ENCODE measurements at regions not wholly inside any gene's neighbourhood (a gene's known extent, or its start where the extent isn't known, plus 50 kb on each side); places are given as distances from the start of the nearest gene placed in this dataset.

DNA sequence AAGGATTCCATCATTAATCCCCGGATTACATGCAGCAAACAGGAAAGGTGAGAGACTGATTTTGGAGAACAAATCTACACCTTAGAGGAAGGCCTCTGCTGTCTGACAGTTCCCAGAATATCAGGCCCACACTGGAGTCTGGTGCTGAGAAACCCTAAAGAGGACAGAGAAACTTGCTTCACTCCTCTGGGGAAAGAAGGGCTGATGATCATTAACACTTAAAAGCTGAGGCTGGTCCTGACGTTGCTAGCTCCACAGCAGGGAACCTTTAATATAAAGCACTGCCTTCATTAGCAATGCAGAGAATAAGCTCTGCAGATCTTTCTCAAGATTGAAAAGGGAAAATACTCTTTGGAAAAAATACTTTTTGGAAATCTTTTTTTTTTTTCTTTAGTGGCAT, 1472.4 kb upstream of the GOT2 start:
- TF ChIP-seq REST (IDR thresholded peaks at IDR 0.05; ENCODE audit: unreplicated experiment) (no peak), CTCF (conservative IDR thresholded peaks at IDR 0.05; ENCODE audit: low read depth in 2 of 2) (no peak), NANOG (IDR thresholded peaks at IDR 0.05; ENCODE audit: borderline replicate concordance) (no peak), EZH2 (IDR thresholded peaks at IDR 0.05; ENCODE audit: low read depth, unreplicated experiment) (no peak), ETS1 (IDR thresholded peaks at IDR 0.05) (no peak), EZH2phosphoT487 (IDR thresholded peaks at IDR 0.05; ENCODE audit: unreplicated experiment) (no peak), ZNF331 (CRISPR knock-in tag; IDR thresholded peaks at IDR 0.05; ENCODE audit: low read depth) (no peak), CREB1 (CRISPR knock-in tag; IDR thresholded peaks at IDR 0.05; ENCODE audit: low read depth) (no peak), POLR2AphosphoS5 (IDR thresholded peaks at IDR 0.05; ENCODE audit: low read depth) (no peak), JUNB (IDR thresholded peaks at IDR 0.05; ENCODE audit: unreplicated experiment) (no peak), ZNF114 (CRISPR knock-in tag; IDR thresholded peaks at IDR 0.05) (no peak)
- TF ChIP-seq, protein P1, sequence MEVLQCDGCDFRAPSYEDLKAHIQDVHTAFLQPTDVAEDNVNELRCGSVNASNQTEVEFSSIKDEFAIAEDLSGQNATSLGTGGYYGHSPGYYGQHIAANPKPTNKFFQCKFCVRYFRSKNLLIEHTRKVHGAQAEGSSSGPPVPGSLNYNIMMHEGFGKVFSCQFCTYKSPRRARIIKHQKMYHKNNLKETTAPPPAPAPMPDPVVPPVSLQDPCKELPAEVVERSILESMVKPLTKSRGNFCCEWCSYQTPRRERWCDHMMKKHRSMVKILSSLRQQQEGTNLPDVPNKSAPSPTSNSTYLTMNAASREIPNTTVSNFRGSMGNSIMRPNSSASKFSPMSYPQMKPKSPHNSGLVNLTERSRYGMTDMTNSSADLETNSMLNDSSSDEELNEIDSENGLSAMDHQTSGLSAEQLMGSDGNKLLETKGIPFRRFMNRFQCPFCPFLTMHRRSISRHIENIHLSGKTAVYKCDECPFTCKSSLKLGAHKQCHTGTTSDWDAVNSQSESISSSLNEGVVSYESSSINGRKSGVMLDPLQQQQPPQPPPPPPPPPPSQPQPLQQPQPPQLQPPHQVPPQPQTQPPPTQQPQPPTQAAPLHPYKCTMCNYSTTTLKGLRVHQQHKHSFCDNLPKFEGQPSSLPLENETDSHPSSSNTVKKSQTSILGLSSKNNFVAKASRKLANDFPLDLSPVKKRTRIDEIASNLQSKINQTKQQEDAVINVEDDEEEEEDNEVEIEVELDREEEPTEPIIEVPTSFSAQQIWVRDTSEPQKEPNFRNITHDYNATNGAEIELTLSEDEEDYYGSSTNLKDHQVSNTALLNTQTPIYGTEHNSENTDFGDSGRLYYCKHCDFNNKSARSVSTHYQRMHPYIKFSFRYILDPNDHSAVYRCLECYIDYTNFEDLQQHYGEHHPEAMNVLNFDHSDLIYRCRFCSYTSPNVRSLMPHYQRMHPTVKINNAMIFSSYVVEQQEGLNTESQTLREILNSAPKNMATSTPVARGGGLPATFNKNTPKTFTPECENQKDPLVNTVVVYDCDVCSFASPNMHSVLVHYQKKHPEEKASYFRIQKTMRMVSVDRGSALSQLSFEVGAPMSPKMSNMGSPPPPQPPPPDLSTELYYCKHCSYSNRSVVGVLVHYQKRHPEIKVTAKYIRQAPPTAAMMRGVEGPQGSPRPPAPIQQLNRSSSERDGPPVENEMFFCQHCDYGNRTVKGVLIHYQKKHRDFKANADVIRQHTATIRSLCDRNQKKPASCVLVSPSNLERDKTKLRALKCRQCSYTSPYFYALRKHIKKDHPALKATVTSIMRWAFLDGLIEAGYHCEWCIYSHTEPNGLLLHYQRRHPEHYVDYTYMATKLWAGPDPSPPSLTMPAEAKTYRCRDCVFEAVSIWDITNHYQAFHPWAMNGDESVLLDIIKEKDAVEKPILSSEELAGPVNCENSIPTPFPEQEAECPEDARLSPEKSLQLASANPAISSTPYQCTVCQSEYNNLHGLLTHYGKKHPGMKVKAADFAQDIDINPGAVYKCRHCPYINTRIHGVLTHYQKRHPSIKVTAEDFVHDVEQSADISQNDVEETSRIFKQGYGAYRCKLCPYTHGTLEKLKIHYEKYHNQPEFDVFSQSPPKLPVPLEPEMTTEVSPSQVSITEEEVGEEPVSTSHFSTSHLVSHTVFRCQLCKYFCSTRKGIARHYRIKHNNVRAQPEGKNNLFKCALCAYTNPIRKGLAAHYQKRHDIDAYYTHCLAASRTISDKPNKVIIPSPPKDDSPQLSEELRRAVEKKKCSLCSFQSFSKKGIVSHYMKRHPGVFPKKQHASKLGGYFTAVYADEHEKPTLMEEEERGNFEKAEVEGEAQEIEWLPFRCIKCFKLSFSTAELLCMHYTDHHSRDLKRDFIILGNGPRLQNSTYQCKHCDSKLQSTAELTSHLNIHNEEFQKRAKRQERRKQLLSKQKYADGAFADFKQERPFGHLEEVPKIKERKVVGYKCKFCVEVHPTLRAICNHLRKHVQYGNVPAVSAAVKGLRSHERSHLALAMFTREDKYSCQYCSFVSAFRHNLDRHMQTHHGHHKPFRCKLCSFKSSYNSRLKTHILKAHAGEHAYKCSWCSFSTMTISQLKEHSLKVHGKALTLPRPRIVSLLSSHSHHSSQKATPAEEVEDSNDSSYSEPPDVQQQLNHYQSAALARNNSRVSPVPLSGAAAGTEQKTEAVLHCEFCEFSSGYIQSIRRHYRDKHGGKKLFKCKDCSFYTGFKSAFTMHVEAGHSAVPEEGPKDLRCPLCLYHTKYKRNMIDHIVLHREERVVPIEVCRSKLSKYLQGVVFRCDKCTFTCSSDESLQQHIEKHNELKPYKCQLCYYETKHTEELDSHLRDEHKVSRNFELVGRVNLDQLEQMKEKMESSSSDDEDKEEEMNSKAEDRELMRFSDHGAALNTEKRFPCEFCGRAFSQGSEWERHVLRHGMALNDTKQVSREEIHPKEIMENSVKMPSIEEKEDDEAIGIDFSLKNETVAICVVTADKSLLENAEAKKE (CRISPR knock-in tag; IDR thresholded peaks at IDR 0.05) = no peak
